Activated T-cell treated with anti-CD3 and anti-CD28 coated beads, Interleukin-2, amount 50 U/mL, for 4 hours (primary cell): ENCODE measurements at regions not wholly inside any gene's neighbourhood (a gene's known extent, or its start where the extent isn't known, plus 50 kb on each side); places are given as distances from the start of the nearest gene placed in this dataset.
"Not testable (repeated sequence)": the region's sequence is repeated elsewhere in the genome, so short reads cannot be mapped to it uniquely, and the experiment has no call there.

Experiments used
- ATAC-seq, 2 donors: fragments of 200-7000 bp; cut with Tn5 transposase; one replicate each; pipeline ENCODE4 v1.10.0; 2021
- DNase-seq: peaks from one replicate; pipeline ENCODE4 v3.0.0-alpha.2; 2020
- H3K27me3 Mint-ChIP-seq: one replicate; pipeline ENCODE4 v1.8.0; 2021; ENCODE audit warnings: low read depth, mixed read lengths
- H3K36me3 Mint-ChIP-seq: one replicate; pipeline ENCODE4 v1.8.0; 2022; ENCODE audit warnings: mixed read lengths; ENCODE audit not compliant: insufficient read depth
- H3K4me1 Mint-ChIP-seq: one replicate; pipeline ENCODE4 v1.8.0; 2021; ENCODE audit warnings: low read depth, mixed read lengths
- H3K4me3 Mint-ChIP-seq: one replicate; pipeline ENCODE4 v1.8.0; 2021; ENCODE audit warnings: mild to moderate bottlenecking, moderate library complexity, mixed read lengths
- H3K9me3 Mint-ChIP-seq: one replicate; pipeline ENCODE4 v1.8.0; 2021; ENCODE audit warnings: mixed read lengths

- Mint-ChIP-seq H3K4me3 (no peak overlapping the region), H3K4me1 (peaks cover 15% of the 10 kb centered on the region), H3K27me3 (no peaks in the 10 kb centered on the region), H3K9me3 (no peaks in the 10 kb centered on the region), H3K36me3 (no peaks in the 10 kb centered on the region)
- DNase-seq (no peak), ATAC-seq (no peak)
Observed at GRCh38 chrX:46254641-46255040, 290.6 kb downstream of the ZNF674 start.

GRCh38 chrX:46251755-46252154 is 293.5 kb downstream of the ZNF674 start:
- no peak overlapping the region for H3K4me3 Mint-ChIP-seq
- no peak for ATAC-seq
- H3K4me1 Mint-ChIP-seq = peaks cover 3% of the 10 kb centered on the region
- no peaks in the 10 kb centered on the region for H3K27me3 Mint-ChIP-seq
- DNase-seq = no peak
- no peaks in the 10 kb centered on the region for H3K9me3 Mint-ChIP-seq
- H3K36me3 Mint-ChIP-seq = no peaks in the 10 kb centered on the region

- Mint-ChIP-seq H3K36me3 (no peaks in the 10 kb centered on the region), H3K4me1 (peaks cover 2% of the 10 kb centered on the region), H3K27me3 (no peaks in the 10 kb centered on the region), H3K4me3 (no peak overlapping the region), H3K9me3 (no peaks in the 10 kb centered on the region)
- ATAC-seq (no peak), DNase-seq (no peak)
Observed at GRCh38 chrX:46250151-46250550, 295.1 kb downstream of the ZNF674 start.

- no peak for ATAC-seq
- no peak for DNase-seq
- H3K36me3 Mint-ChIP-seq = no peaks in the 10 kb centered on the region
- peaks cover 4% of the 10 kb centered on the region for H3K4me1 Mint-ChIP-seq
- no peak overlapping the region for H3K4me3 Mint-ChIP-seq
- no peaks in the 10 kb centered on the region for H3K9me3 Mint-ChIP-seq
- H3K27me3 Mint-ChIP-seq = no peaks in the 10 kb centered on the region
Observed at GRCh38 chrX:46247456-46247855, 297.8 kb downstream of the ZNF674 start.

GRCh38 chrX:46244451-46244850 is 300.8 kb downstream of the ZNF674 start:
- Mint-ChIP-seq H3K27me3 (no peaks in the 10 kb centered on the region), H3K36me3 (no peaks in the 10 kb centered on the region)

GRCh38 chrX:46236411-46236810 is 308.8 kb downstream of the ZNF674 start:
- peaks cover 7% of the 10 kb centered on the region for H3K4me1 Mint-ChIP-seq
- DNase-seq = no peak
- H3K9me3 Mint-ChIP-seq = no peaks in the 10 kb centered on the region
- H3K36me3 Mint-ChIP-seq = no peaks in the 10 kb centered on the region
- peak in 1 of 2 donors; percentile 62 for ATAC-seq
- H3K4me3 Mint-ChIP-seq = no peak overlapping the region
- H3K27me3 Mint-ChIP-seq = no peaks in the 10 kb centered on the region

More at GRCh38 chrX:46244451-46244850, 300.8 kb downstream of the ZNF674 start:
- peaks cover 4% of the 10 kb centered on the region for H3K4me1 Mint-ChIP-seq
- no peaks in the 10 kb centered on the region for H3K9me3 Mint-ChIP-seq
- ATAC-seq (no peak), DNase-seq (no peak)
- no peak overlapping the region for H3K4me3 Mint-ChIP-seq

- Mint-ChIP-seq H3K4me1 (peaks cover 7% of the 10 kb centered on the region), H3K27me3 (no peaks in the 10 kb centered on the region), H3K9me3 (no peaks in the 10 kb centered on the region), H3K4me3 (no peak overlapping the region), H3K36me3 (no peaks in the 10 kb centered on the region)
- ATAC-seq (no peak), DNase-seq (no peak)
Observed at GRCh38 chrX:46235778-46236177, 309.4 kb downstream of the ZNF674 start.

- ATAC-seq = no peak
- Mint-ChIP-seq H3K27me3 (no peaks in the 10 kb centered on the region), H3K9me3 (no peaks in the 10 kb centered on the region), H3K36me3 (no peaks in the 10 kb centered on the region), H3K4me3 (no peak overlapping the region), H3K4me1 (peaks cover 7% of the 10 kb centered on the region)
- no peak for DNase-seq
Observed at GRCh38 chrX:46234775-46235174, 310.4 kb downstream of the ZNF674 start.

- Mint-ChIP-seq H3K4me1 (no peaks in the 10 kb centered on the region), H3K27me3 (no peaks in the 10 kb centered on the region), H3K9me3 (no peaks in the 10 kb centered on the region), H3K36me3 (no peaks in the 10 kb centered on the region), H3K4me3 (no peak overlapping the region)
- DNase-seq (no peak), ATAC-seq (no peak)
Observed at GRCh38 chrX:46228389-46228788, 316.8 kb downstream of the ZNF674 start.

- no peaks in the 10 kb centered on the region for H3K9me3 Mint-ChIP-seq
- no peaks in the 10 kb centered on the region for H3K36me3 Mint-ChIP-seq
- H3K4me1 Mint-ChIP-seq = no peaks in the 10 kb centered on the region
Observed at GRCh38 chrX:46226422-46226821, 318.8 kb downstream of the ZNF674 start.

GRCh38 chrX:46223499-46223898 is 321.7 kb downstream of the ZNF674 start:
- H3K27me3 Mint-ChIP-seq, H3K4me1 Mint-ChIP-seq, ATAC-seq, DNase-seq, H3K36me3 Mint-ChIP-seq, H3K4me3 Mint-ChIP-seq, H3K9me3 Mint-ChIP-seq: not testable (repeated sequence)

More at GRCh38 chrX:46226422-46226821, 318.8 kb downstream of the ZNF674 start:
- DNase-seq (no peak), ATAC-seq (no peak)
- Mint-ChIP-seq H3K4me3 (no peak overlapping the region), H3K27me3 (no peaks in the 10 kb centered on the region)

GRCh38 chrX:46220822-46221221 is 324.4 kb downstream of the ZNF674 start:
- H3K36me3 Mint-ChIP-seq = no peaks in the 10 kb centered on the region
- H3K4me1 Mint-ChIP-seq = no peaks in the 10 kb centered on the region
- H3K4me3 Mint-ChIP-seq = no peak overlapping the region
- DNase-seq (no peak), ATAC-seq (no peak)
- H3K27me3 Mint-ChIP-seq = no peaks in the 10 kb centered on the region
- no peaks in the 10 kb centered on the region for H3K9me3 Mint-ChIP-seq

- no peaks in the 10 kb centered on the region for H3K9me3 Mint-ChIP-seq
- no peaks in the 10 kb centered on the region for H3K36me3 Mint-ChIP-seq
- H3K4me1 Mint-ChIP-seq = no peaks in the 10 kb centered on the region
- no peaks in the 10 kb centered on the region for H3K27me3 Mint-ChIP-seq
- DNase-seq = no peak
- H3K4me3 Mint-ChIP-seq = no peak overlapping the region
- no peak for ATAC-seq
Observed at GRCh38 chrX:46218373-46218772, 326.8 kb downstream of the ZNF674 start.

- H3K4me1 Mint-ChIP-seq = no peaks in the 10 kb centered on the region
- no peaks in the 10 kb centered on the region for H3K27me3 Mint-ChIP-seq
- no peaks in the 10 kb centered on the region for H3K9me3 Mint-ChIP-seq
- no peaks in the 10 kb centered on the region for H3K36me3 Mint-ChIP-seq
- no peak overlapping the region for H3K4me3 Mint-ChIP-seq
- no peak for DNase-seq
- no peak for ATAC-seq
Observed at GRCh38 chrX:46216406-46216805, 328.8 kb downstream of the ZNF674 start.

- Mint-ChIP-seq H3K9me3 (no peaks in the 10 kb centered on the region), H3K4me1 (peaks cover 20% of the 10 kb centered on the region), H3K36me3 (no peaks in the 10 kb centered on the region), H3K4me3 (no peak overlapping the region), H3K27me3 (no peaks in the 10 kb centered on the region)
- ATAC-seq (no peak), DNase-seq (no peak)
Observed at GRCh38 chrX:46211079-46211478, 334.1 kb downstream of the ZNF674 start.

GRCh38 chrX:46209768-46210167 is 335.5 kb downstream of the ZNF674 start:
- Mint-ChIP-seq H3K36me3 (no peaks in the 10 kb centered on the region), H3K4me1 (peaks cover 21% of the 10 kb centered on the region), H3K9me3 (no peaks in the 10 kb centered on the region), H3K4me3 (no peak overlapping the region), H3K27me3 (no peaks in the 10 kb centered on the region)
- ATAC-seq = no peak
- no peak for DNase-seq
